IPS DF 4.7 (cell line): ENCODE measurements at regions not wholly inside any gene's neighbourhood (a gene's known extent, or its start where the extent isn't known, plus 50 kb on each side); places are given as distances from the start of the nearest gene placed in this dataset.

ENCODE experiments used
- DNase-seq: peaks from one replicate; pipeline ENCODE4 v3.0.0-alpha.2; 2013; ENCODE audit warnings: low spot score; ENCODE audit errors: extremely low read depth

DNA sequence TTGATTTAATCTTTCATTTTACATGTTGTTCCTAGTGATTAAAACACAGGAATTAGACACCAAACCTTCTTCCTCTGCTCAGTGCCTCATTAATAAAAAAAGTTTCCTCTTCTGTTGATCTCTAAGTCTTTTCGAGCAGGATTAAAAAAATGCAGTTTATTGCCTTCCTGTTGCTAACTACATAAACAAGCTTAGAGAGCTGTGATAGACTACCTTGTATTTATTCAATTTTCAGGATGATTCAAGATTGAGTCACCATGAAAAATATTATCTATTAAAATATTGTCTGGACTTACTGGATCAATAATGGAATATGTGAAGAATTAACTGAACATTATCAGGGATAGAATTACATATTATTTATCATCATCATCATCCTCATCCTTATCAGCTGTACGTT, 1089.6 kb upstream of the CNTNAP5 start:
- DNase-seq: no peak

- no peak for DNase-seq
Observed at GRCh38 chr2:122939796-122940195, 1085.3 kb upstream of the CNTNAP5 start.

- no peak for DNase-seq
Observed at GRCh38 chr2:122949523-122949922, 1075.6 kb upstream of the CNTNAP5 start.

- DNase-seq: no peak
Observed at GRCh38 chr2:122955776-122956175, 1069.3 kb upstream of the CNTNAP5 start.

DNA sequence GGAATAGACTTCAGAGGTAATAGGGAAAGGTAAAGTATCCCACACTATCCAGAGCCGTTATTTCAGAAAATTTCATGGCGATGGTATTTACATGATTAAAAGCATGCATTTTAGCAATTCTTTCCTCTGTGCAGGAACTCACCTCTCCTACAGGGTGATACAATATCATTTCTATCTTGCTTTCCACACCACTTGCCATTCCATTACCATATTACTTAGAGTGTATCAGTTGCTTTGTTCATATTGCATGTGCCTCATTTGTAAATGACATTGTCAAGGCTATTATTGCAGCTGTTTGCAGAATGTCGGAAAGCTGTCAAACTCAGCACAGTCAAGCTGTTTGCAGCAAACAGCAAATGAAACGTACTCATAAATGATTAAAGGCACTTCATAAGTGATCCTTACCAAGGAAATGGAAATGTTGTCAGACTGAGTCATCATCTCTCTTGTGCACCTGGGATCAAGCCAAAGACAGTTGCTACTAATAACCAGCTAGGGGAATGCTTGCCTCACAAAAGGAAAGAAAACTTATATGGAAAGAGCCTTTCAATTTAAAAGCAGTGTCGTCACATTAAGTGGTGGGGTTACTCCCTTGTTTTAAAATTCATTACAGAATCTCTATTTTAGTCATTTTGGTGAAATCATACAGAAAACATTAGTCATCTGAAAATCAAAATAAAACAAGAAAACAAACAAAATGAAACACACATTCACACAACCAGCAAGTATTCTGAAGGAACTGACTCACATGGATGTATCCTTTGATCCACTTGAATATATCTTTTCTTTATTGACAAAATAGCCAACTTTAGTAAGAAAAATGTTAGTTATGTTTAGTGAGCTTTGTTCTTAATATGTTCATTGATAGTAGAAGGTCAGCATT, 1064.1 kb upstream of the CNTNAP5 start:
- no peak for DNase-seq

DNA sequence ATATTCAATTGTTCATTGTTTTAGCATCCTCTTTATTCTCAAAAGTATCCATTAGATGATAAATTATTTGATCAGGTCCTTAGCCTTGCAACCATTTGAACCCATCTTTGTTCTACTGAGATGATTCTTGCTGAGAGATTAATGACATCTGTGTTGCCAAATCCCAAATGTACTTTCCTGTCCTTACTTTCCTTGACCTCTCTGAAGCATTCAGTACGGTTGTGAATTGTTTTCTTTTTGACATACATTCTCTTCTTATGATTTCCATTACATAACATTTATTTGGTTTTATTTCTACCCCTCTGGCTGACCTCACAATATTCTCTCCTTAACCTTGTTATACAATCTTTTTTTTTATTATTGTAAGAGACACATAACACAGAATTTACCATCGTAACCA, 1058.6 kb upstream of the CNTNAP5 start:
- no peak for DNase-seq

DNA sequence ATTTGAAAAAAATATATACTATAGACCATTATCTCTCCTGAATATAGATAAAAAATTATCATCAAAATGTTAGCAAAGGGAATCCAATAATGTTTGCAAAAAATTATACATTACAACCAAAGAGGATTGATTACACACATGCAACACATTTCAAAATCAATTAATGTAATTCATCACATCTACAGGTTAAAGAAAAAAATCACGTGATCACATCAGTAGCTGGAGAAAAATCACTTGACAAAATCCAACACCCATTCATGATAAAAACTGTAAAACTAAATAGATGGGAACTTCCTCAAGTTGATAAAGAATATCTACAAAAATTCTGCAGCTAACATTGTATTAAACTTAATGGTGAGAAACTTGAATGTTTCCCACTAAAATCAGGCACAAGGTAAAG, 1047.5 kb upstream of the CNTNAP5 start:
- DNase-seq: no peak

- DNase-seq: no peak
Observed at GRCh38 chr2:122980671-122981070, 1044.4 kb upstream of the CNTNAP5 start.

GRCh38 chr2:122982936-122983335, 1042.2 kb upstream of the CNTNAP5 start:
- no peak for DNase-seq

- DNase-seq: no peak
Observed at GRCh38 chr2:122988395-122989221, 1036.5 kb upstream of the CNTNAP5 start.

GRCh38 chr2:122993592-122993991, 1031.5 kb upstream of the CNTNAP5 start:
- DNase-seq: no peak

GRCh38 chr2:122999258-122999657, 1025.8 kb upstream of the CNTNAP5 start:
- DNase-seq: no peak

DNA sequence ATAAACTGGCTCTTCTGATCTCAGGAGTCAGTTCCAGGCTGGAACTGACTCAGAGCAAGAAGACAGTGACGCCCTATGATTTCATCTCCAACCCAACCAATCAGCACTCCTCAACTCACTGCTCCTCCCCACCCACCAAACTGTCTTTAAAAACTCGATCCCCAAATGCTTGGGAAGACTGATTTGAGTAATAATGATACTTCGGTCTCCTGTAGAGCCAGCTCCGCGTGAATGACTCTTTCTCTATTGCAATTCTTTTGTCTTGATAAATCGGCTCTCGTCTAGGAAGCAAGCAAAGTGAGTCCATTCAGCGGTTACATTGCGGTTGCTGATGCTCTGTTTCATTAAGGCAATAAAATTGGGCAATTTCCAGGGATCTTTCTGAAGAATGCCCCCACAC, 1025.3 kb upstream of the CNTNAP5 start:
- DNase-seq: peak; percentile 49

DNA sequence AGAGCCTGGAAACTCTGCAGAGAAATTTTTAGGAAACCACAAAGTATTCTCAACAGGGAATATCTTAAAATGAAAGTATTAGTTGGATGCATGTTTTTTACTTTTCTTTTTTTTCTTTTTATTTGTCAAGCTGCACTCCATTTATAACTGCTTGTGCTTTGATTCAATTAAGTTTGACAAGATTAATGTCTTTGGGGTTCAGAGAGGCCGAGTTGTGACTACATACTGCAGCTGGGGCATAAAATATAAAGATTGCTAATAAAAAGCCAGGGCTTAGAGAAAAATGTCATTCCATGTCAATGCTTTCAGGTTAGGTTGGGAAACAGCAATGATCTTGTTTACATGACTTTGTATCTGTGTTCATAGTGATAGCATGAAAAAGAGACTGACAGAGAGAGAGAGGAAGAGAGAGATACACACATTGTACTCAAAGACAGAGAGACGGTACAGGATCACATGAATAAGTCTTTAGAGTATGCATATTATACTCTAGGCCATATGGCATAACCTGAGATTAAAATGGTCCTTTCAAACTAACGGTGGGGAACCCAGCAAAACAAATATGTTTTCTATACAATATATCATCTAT, 1022.3 kb upstream of the CNTNAP5 start:
- no peak for DNase-seq

GRCh38 chr2:123015186-123015585, 1009.9 kb upstream of the CNTNAP5 start:
- no peak for DNase-seq

- DNase-seq: no peak
Observed at GRCh38 chr2:123035541-123035940, 989.5 kb upstream of the CNTNAP5 start.

- no peak for DNase-seq
Observed at GRCh38 chr2:123036300-123036699, 988.8 kb upstream of the CNTNAP5 start.

DNA sequence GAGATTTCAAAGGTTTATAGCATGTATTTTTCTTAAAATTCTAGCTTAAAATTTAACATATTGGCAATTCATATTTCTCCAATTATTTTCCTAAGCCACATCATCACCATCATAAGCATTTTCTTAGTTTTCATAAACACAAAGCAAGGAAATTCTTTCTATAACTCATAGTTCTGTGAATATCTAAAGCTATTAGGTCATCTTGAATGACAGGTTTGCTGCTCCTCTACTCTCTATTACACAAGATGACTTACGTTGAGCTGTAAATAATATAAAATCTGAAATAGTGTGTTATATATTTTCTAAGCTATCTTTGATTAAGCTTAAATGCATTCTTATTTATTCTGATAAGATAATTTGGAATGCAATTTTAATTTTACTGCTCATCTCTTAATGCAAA, 984.6 kb upstream of the CNTNAP5 start:
- DNase-seq: no peak

DNA sequence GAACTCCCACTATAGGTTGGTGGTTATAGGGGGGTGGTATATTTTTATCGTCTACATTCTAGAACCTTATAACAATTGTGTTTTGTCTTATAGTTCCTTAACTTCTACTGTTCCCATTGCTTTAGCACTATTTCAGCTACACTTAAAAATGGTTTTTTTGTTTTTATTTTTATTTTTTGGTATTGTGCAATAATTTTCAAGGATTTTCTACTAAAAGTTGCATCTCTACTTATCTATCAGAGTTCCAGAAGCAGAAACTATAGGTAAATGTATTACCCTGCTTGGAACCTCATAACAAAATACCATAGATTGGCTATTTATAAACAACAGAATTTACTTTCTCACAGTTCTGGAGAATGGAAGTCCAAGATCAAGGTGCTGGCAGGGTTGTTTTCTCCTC, 981.6 kb upstream of the CNTNAP5 start:
- DNase-seq: no peak

GRCh38 chr2:123045713-123046112, 979.4 kb upstream of the CNTNAP5 start:
- DNase-seq: no peak

DNA sequence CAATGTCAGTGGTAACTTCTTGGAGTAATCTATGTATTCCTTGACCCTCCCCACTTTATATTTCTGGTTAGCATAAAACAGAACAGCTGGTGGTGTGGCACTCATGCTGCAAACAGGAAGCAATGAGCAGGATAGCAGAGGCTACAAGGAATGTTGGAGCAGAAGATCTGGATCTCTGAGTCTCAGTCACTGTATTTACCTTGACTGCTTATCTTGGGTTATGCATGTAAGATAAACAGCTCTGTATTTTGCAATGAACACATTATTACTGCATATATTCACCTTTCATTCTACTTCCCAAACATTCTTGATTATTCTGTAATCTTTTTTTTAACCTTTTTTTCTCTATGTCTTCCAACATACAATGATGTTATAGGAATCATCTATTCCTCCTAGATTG, 977.9 kb upstream of the CNTNAP5 start:
- DNase-seq: no peak

DNA sequence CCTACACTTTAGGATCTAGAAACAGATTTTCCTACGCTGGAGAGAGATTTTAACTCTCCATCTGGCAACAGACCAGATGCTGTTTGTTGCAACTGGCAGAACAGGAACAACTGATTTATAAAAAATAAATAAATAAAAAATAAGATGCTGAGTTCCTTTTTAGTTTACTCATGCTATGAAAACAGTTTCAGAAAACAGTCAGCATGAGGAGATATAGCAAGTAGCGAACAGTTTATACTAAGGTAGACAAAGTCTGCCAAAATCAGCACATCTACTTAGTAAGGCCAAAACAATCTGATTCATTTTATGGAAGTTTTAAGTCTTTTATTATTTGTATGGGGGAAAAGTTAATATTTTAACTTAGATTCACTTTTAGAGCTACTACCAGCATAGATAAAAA, 974.0 kb upstream of the CNTNAP5 start:
- no peak for DNase-seq
